ENCODE measurements at regions not wholly inside any gene's neighbourhood (a gene's known extent, or its start where the extent isn't known, plus 50 kb on each side); places are given as distances from the start of the nearest gene placed in this dataset.

- Histone ChIP-seq H3K9me3 (ENCODE audit: low read length) (peaks cover 6% of the 10 kb centered on the region; the same call in 1 of the 2 replicates), H3K4me2 (ENCODE audit: low read length) (no peak overlapping the region), H3K36me3 (ENCODE audit: insufficient read depth, low read length) (no peaks in the 10 kb centered on the region; the same call in 1 of the 2 replicates), H3K9me2 (ENCODE audit: insufficient read depth, low read length) (no peaks in the 10 kb centered on the region), H4K20me1 (ENCODE audit: insufficient read depth, low read length) (no peaks in the 10 kb centered on the region), H3K4me3 (ENCODE audit: low read depth, low read length, poor library complexity, severe bottlenecking) (no peak overlapping the region), H2AFZ (ENCODE audit: low read length) (no peak overlapping the region), H3K4me1 (ENCODE audit: insufficient read depth, low read length, poor library complexity, severe bottlenecking) (no peaks in the 10 kb centered on the region), H3K27ac (ENCODE audit: low read depth, low read length, poor library complexity, severe bottlenecking) (no peak overlapping the region), H3K79me2 (ENCODE audit: insufficient read depth, low read depth, low read length) (no peaks in the 10 kb centered on the region)
- intact Hi-C loops (cut with micrococcal nuclease; ENCODE audit: unreplicated experiment): no loop called here
- CTCF ChIA-PET (ENCODE audit: unreplicated experiment): no interaction called here
- TF ChIP-seq EZH2phosphoT487 (IDR thresholded peaks at IDR 0.05; ENCODE audit: borderline replicate concordance, low read depth, low read length) (no peak), CTCF (conservative IDR thresholded peaks at IDR 0.05; ENCODE audit: low read length) (no peak)
- no peak for DNase-seq (ENCODE audit: low spot score)
- no TSS peak for BruUV-seq (replicated peaks)
- POLR2A ChIA-PET: interaction anchor here (0.6 to 0.9 kb wide), 3 partner anchors 17 to 414 kb away, joined by 3 to 11 read pairs (median 3); no protein-coding TSS in a partner anchor
These were observed 318.4 kb upstream of the ZNF608 start for GRCh38 chr5:125064621-125065438.

GRCh38 chr5:125065741-125066140 is 319.3 kb upstream of the ZNF608 start:
- intact Hi-C loops (cut with micrococcal nuclease; ENCODE audit: unreplicated experiment): no loop called here
- TF ChIP-seq EZH2phosphoT487 (IDR thresholded peaks at IDR 0.05; ENCODE audit: borderline replicate concordance, low read depth, low read length) (no peak), CTCF (conservative IDR thresholded peaks at IDR 0.05; ENCODE audit: low read length) (no peak)
- Histone ChIP-seq H3K27ac (ENCODE audit: low read depth, low read length, poor library complexity, severe bottlenecking) (no peak overlapping the region), H2AFZ (ENCODE audit: low read length) (0 out of 2 replicates have a peak overlapping the region, but pooled peaks have one; percentile 5), H3K4me2 (ENCODE audit: low read length) (no peak overlapping the region), H4K20me1 (ENCODE audit: insufficient read depth, low read length) (no peaks in the 10 kb centered on the region), H3K79me2 (ENCODE audit: insufficient read depth, low read depth, low read length) (no peaks in the 10 kb centered on the region), H3K9me2 (ENCODE audit: insufficient read depth, low read length) (no peaks in the 10 kb centered on the region), H3K36me3 (ENCODE audit: insufficient read depth, low read length) (no peaks in the 10 kb centered on the region; the same call in 1 of the 2 replicates), H3K4me3 (ENCODE audit: low read depth, low read length, poor library complexity, severe bottlenecking) (no peak overlapping the region), H3K4me1 (ENCODE audit: insufficient read depth, low read length, poor library complexity, severe bottlenecking) (no peaks in the 10 kb centered on the region), H3K9me3 (ENCODE audit: low read length) (peaks cover 6% of the 10 kb centered on the region; the same call in 1 of the 2 replicates)
- BruUV-seq (replicated peaks): no TSS peak
- DNase-seq (ENCODE audit: low spot score): no peak
- ChIA-PET CTCF (ENCODE audit: unreplicated experiment) (no interaction called here), POLR2A (no interaction called here)

- no TSS peak for BruUV-seq (replicated peaks)
- no peak for TF ChIP-seq EZH2phosphoT487 (IDR thresholded peaks at IDR 0.05; ENCODE audit: borderline replicate concordance, low read depth, low read length)
- TF ChIP-seq CTCF (conservative IDR thresholded peaks at IDR 0.05; ENCODE audit: low read length): no peak
- Histone ChIP-seq H4K20me1 (ENCODE audit: insufficient read depth, low read length) (no peaks in the 10 kb centered on the region), H3K36me3 (ENCODE audit: insufficient read depth, low read length) (no peaks in the 10 kb centered on the region; the same call in 1 of the 2 replicates), H3K4me2 (ENCODE audit: low read length) (no peak overlapping the region), H3K4me1 (ENCODE audit: insufficient read depth, low read length, poor library complexity, severe bottlenecking) (no peaks in the 10 kb centered on the region), H3K9me2 (ENCODE audit: insufficient read depth, low read length) (no peaks in the 10 kb centered on the region), H3K4me3 (ENCODE audit: low read depth, low read length, poor library complexity, severe bottlenecking) (no peak overlapping the region), H3K9me3 (ENCODE audit: low read length) (peaks cover 35% of the 10 kb centered on the region; the same call in 1 of the 2 replicates), H2AFZ (ENCODE audit: low read length) (no peak overlapping the region), H3K79me2 (ENCODE audit: insufficient read depth, low read depth, low read length) (no peaks in the 10 kb centered on the region), H3K27ac (ENCODE audit: low read depth, low read length, poor library complexity, severe bottlenecking) (no peak overlapping the region)
- intact Hi-C loops (cut with micrococcal nuclease; ENCODE audit: unreplicated experiment): no loop called here
- ChIA-PET POLR2A (interaction anchor here (0.9 to 1.5 kb wide), 2 partner anchors 10 to 54 kb away, joined by 4 to 6 read pairs; no protein-coding TSS in a partner anchor), CTCF (ENCODE audit: unreplicated experiment) (no interaction called here)
- DNase-seq (ENCODE audit: low spot score): no peak
These were observed 324.5 kb upstream of the ZNF608 start for GRCh38 chr5:125070961-125071360.
